ENCODE measurements at regions not wholly inside any gene's neighbourhood (a gene's known extent, or its start where the extent isn't known, plus 50 kb on each side); places are given as distances from the start of the nearest gene placed in this dataset.

DNA sequence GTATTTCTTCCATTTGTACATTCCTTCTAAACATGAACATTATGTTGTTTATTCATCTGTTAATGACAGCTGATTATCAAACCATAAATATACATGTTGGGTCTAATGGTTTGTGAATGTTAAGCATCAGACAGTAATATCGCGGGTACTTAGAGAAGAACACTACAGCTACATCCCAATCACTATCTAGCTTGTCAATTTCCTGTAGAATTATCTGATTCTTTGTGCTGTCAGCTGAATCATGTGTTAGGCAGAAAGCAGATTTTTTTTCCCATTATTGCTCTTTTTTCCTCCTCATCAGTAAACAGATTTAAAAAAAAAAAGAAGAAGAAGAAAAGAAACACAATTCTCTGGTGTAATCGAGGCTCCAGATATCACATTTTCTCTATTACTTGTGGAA lies 183.6 kb upstream of the CTBP2 start:
- TF ChIP-seq REST (IDR thresholded peaks at IDR 0.05; ENCODE audit: low read depth) (no peak), CEBPB (IDR thresholded peaks at IDR 0.05; ENCODE audit: low read depth) (no peak), SRF (IDR thresholded peaks at IDR 0.05; ENCODE audit: low read depth) (no peak), ZFX (IDR thresholded peaks at IDR 0.05) (no peak), CBX3 (IDR thresholded peaks at IDR 0.05; ENCODE audit: low read depth) (no peak), SP1 (IDR thresholded peaks at IDR 0.05; ENCODE audit: low read depth) (no peak), YY1 (IDR thresholded peaks at IDR 0.05; ENCODE audit: extremely low read depth, insufficient replicate concordance, low read depth, low read length) (no peak), ELF1 (IDR thresholded peaks at IDR 0.05; ENCODE audit: borderline replicate concordance, low read depth) (no peak), EZH2phosphoT487 (IDR thresholded peaks at IDR 0.05; ENCODE audit: borderline replicate concordance) (no peak), EGR1 (IDR thresholded peaks at IDR 0.05; ENCODE audit: low read depth) (no peak), SIN3A (IDR thresholded peaks at IDR 0.05; ENCODE audit: low read depth) (no peak), EZH2 (IDR thresholded peaks at IDR 0.05) (no peak), ZNF274 (IDR thresholded peaks at IDR 0.05; ENCODE audit: low read depth, low read length) (no peak)
- TF ChIP-seq, protein P1, sequence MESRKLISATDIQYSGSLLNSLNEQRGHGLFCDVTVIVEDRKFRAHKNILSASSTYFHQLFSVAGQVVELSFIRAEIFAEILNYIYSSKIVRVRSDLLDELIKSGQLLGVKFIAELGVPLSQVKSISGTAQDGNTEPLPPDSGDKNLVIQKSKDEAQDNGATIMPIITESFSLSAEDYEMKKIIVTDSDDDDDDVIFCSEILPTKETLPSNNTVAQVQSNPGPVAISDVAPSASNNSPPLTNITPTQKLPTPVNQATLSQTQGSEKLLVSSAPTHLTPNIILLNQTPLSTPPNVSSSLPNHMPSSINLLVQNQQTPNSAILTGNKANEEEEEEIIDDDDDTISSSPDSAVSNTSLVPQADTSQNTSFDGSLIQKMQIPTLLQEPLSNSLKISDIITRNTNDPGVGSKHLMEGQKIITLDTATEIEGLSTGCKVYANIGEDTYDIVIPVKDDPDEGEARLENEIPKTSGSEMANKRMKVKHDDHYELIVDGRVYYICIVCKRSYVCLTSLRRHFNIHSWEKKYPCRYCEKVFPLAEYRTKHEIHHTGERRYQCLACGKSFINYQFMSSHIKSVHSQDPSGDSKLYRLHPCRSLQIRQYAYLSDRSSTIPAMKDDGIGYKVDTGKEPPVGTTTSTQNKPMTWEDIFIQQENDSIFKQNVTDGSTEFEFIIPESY (IDR thresholded peaks at IDR 0.05; ENCODE audit: extremely low read depth, insufficient replicate concordance, low read length): no peak
- TF ChIP-seq, protein P2, sequence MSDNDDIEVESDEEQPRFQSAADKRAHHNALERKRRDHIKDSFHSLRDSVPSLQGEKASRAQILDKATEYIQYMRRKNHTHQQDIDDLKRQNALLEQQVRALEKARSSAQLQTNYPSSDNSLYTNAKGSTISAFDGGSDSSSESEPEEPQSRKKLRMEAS (IDR thresholded peaks at IDR 0.05): no peak
- TF ChIP-seq, protein P3, sequence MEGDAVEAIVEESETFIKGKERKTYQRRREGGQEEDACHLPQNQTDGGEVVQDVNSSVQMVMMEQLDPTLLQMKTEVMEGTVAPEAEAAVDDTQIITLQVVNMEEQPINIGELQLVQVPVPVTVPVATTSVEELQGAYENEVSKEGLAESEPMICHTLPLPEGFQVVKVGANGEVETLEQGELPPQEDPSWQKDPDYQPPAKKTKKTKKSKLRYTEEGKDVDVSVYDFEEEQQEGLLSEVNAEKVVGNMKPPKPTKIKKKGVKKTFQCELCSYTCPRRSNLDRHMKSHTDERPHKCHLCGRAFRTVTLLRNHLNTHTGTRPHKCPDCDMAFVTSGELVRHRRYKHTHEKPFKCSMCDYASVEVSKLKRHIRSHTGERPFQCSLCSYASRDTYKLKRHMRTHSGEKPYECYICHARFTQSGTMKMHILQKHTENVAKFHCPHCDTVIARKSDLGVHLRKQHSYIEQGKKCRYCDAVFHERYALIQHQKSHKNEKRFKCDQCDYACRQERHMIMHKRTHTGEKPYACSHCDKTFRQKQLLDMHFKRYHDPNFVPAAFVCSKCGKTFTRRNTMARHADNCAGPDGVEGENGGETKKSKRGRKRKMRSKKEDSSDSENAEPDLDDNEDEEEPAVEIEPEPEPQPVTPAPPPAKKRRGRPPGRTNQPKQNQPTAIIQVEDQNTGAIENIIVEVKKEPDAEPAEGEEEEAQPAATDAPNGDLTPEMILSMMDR (IDR thresholded peaks at IDR 0.05 in 2 of 3, conservative IDR thresholded peaks at IDR 0.05 in 1 of 3; ENCODE audit: borderline replicate concordance in 1 of 3, insufficient read depth in 1 of 3, low read depth in 2 of 3, low read length in 2 of 3): no peak
- TF ChIP-seq, protein P4, sequence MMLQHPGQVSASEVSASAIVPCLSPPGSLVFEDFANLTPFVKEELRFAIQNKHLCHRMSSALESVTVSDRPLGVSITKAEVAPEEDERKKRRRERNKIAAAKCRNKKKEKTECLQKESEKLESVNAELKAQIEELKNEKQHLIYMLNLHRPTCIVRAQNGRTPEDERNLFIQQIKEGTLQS (IDR thresholded peaks at IDR 0.05): no peak
- CTCF ChIA-PET: interaction anchor here (1.3 to 2.2 kb wide), 2 partner anchors 296 to 351 kb away, joined by 3 to 14 read pairs; no protein-coding TSS in a partner anchor
- H3K4me2 ChIP-seq (ENCODE audit: low read length): no peak overlapping the region
- H4K20me1 ChIP-seq (ENCODE audit: insufficient read depth): no peaks in the 10 kb centered on the region
- intact Hi-C loops (cut with micrococcal nuclease): loop anchor here (1.0 to 10.0 kb wide), 4 partner anchors 183 to 349 kb away; partner anchors contain the start of gene CTBP2
- BruUV-seq (replicated peaks): no TSS peak
- H3K36me3 ChIP-seq (ENCODE audit: control insufficient read depth in 1 of 2, insufficient read depth in 2 of 2, low read length in 2 of 2): no peaks in the 10 kb centered on the region
- H3K27me3 ChIP-seq (ENCODE audit: insufficient read depth, low read length): no peaks in the 10 kb centered on the region
- H3K4me3 ChIP-seq (replicated peaks in 1 of 2; ENCODE audit: low read depth in 1 of 2, low read length in 2 of 2): no peak overlapping the region
- RAD21 ChIA-PET (ENCODE audit: low non-redundant PET in 1 of 2, low total read pairs in 2 of 2, uncharacterized antibody in 2 of 2, unreplicated experiment in 2 of 2): interaction anchor here in 1 of 2 experiments (0.7 kb wide), 1 partner anchor 296 kb away, joined by 3 read pairs; no protein-coding TSS in a partner anchor
- POLR2A ChIA-PET: no interaction called here
- no peaks in the 10 kb centered on the region for H3K9me2 ChIP-seq (ENCODE audit: insufficient read depth)
- DNase-seq (ENCODE audit: low read depth, low spot score) (no peak), ATAC-seq (no peak)
- H2AFZ ChIP-seq (ENCODE audit: low read depth, low read length, poor library complexity, severe bottlenecking): no peak overlapping the region
- no peaks in the 10 kb centered on the region for H3K79me2 ChIP-seq (ENCODE audit: insufficient read depth, low read length)
- no peaks in the 10 kb centered on the region for H3K9me3 ChIP-seq (ENCODE audit: control insufficient read depth in 1 of 2, insufficient read depth in 1 of 2, low read depth in 1 of 2, low read length in 2 of 2)
- no peak overlapping the region for H3K9ac ChIP-seq (ENCODE audit: low read length)
- no peaks in the 10 kb centered on the region for H3K4me1 ChIP-seq (ENCODE audit: control insufficient read depth in 1 of 2, insufficient read depth in 2 of 2, low read length in 2 of 2)
- no peak overlapping the region for H3K27ac ChIP-seq (ENCODE audit: low read depth, low read length)

Data from HCT116 (cell line).